Head of caudate nucleus (tissue), 42 donors: ENCODE measurements at regions not wholly inside any gene's neighbourhood (a gene's known extent, or its start where the extent isn't known, plus 50 kb on each side); places are given as distances from the start of the nearest gene placed in this dataset.
"Not testable (repeated sequence)": the region's sequence is repeated elsewhere in the genome, so short reads cannot be mapped to it uniquely, and the experiment has no call there.

Experiments
- DNase-seq, 42 donors: peaks; one replicate each; pipeline versions ENCODE4 v3.0.0 to v3.0.0-alpha.2; 2020 to 2021; ENCODE audit warnings: mixed read lengths in 7 of 42
- intact Hi-C: fragments of 100-400 bp; cut with DNase I; formaldehyde crosslinking; loops from one replicate; pipeline ENCODE4 v1.15.0; 2022

DNA sequence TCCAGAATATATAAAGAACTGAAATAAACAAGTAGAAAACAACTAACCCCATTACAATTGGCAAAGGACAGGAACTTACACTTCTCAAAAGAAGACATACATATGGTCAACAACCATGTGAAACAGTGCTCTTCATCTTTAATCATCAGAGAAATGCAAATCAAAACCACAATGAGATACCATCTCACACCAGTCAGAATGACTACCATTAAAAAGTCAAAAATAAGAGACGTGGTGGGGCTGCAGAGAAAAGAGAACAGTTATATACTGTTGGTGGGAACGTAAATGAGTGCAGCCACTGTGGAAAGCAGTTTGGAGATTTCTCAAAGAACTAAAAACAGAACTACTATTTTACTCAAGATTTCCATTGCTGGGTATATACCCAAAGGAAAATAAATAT is 1696.3 kb upstream of the TMEFF2 start:
- no peak for DNase-seq
- intact Hi-C loops = no loop called here

DNA sequence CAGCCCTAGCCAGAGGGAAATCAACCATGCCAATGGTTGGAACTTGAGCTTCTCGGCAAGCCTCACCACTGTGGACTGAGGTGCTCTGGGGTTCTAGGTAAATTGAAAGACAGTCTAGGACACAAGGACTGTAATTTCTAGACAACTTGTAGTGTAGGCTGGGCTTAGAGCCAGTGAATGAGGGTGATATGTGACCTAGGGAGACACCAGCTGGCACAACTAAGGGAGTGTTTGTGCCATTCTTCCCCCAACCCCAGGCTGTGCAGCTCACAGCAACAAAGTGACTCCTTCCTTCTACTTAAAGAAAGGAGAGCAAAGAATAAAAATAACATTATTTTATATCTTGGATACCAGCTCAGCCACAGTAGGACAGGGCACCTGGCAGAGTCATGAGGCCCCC is 1690.7 kb upstream of the TMEFF2 start:
- intact Hi-C loops = no loop called here

DNA sequence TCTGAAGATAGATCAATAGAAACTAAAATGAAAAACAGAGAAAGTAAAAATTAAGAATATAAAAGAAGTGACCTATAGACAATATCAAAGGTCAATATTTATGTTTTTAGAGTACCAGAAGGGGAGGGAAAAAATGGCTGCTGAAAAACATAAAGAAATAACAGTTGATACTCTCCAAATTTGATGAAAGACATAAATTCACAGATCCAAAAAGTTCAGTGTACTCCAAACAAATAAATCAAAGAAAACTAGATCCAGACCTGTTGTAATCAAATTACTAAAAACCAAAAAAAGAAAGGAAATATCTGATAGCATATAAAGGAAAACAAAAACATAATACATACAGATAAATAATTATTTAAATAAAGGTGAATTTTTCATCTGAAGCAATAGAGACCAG is 1689.1 kb upstream of the TMEFF2 start:
- DNase-seq = no peak
- intact Hi-C loops = no loop called here

More for the DNA sequence above, 1690.7 kb upstream of the TMEFF2 start:
- no peak for DNase-seq

GRCh38 chr2:193876980-193877379 is 1682.2 kb upstream of the TMEFF2 start:
- intact Hi-C loops = no loop called here
- no peak for DNase-seq

DNA sequence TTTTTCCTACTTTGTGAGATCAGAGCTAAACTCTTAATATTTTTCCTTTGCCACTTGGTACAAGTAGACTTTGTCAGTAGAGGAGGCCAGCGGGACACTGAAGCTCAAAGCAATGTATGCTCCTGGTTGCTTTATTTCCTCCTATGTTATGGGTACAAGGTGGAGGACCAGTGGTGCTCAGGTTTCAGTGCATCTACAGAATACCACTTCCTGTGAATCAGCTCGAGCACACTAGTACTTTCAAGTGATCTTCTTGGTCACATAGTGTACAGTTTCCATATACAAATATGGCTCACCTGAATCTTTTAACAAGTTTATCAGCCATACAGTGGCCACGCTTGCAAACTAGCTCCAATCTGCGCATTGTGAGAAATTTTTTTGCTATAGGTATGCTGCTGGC is 1674.8 kb upstream of the TMEFF2 start:
- DNase-seq = no peak
- intact Hi-C loops = no loop called here

DNA sequence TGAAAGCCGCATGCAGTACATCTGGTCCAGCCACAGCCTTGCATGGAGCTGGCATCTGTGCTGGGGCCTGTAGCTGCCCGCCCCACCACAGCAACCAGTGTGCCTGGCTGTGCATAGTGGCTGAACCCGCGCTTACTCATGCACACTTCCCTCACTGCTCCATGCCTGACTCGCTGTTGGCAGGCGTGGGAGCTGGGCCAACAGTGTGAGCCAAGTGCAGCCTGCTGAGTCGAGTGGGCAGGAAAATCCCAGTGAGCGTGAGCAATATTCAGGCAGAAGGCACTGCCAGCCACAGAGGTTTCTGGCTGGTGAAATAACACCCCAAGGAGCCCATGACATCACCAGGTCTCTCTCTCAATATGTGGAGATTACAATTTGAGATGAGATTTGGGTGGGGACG is 1674.1 kb upstream of the TMEFF2 start:
- intact Hi-C loops = no loop called here
- DNase-seq = peak in 3 of 42 donors; percentile 4 to 26 (median 14)

DNA sequence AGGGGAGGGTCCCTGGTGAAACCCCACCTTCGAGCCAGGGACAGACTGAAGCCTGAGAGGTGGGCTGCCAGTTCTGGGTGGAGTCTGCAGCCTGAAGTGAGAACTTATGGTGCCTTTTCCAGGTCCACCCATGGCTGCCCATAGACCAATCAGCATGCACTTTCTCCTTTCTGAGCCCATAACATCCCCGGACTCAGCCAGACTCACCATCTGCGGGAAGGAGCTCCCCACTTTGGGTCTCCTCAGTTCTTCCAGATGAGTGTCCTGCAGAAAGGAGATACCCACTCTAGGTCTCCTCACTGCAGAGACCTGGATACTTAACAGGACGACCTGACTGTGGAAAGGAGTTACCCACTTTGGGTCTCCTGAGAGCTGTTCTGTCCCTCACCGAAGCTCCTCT is 1673.4 kb upstream of the TMEFF2 start:
- DNase-seq = no peak
- intact Hi-C loops = no loop called here

GRCh38 chr2:193867454-193867853 is 1672.7 kb upstream of the TMEFF2 start:
- DNase-seq = no peak
- intact Hi-C loops = no loop called here

- no peak for DNase-seq
- intact Hi-C loops = no loop called here
These were observed 1666.8 kb upstream of the TMEFF2 start for GRCh38 chr2:193861557-193861956.

DNA sequence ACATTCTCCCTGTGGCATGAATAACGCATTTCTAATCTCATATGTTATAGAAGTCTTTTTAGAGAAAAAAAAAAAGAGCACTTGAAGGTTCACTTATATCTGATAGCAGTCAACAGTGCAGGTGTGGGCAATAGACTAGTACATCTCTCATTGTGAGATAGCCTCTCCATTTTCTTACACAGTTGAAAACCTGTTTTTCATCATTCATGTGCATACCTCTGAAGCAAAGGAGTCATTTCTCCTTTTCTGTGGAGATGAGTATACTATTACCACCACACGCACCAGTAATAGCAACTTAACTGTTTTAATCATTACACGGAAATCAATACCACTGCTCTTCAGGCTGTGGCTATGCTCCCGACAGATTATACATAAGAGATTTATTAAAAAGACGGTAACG is 1653.3 kb upstream of the TMEFF2 start:
- no peak for DNase-seq
- intact Hi-C loops = no loop called here

DNA sequence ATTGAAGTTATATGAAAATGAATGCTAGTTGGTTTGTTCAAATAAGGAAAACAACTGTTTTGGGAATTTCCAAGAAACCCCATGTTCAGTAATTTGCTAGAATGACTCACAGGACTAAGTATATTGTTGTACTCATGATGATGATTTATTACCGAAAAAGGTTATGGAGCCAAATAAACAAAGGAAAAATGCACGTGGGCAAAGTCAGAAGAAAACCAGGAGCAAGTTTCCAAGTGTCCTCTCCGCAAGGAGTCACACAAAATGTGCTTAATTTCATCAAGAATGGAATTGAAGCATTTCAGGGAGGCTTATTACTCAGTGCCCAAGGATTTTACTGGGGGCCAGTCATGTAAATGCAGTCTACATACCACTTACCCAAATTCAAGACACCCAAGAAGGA is 1652.4 kb upstream of the TMEFF2 start:
- no peak for DNase-seq
- intact Hi-C loops = no loop called here

DNA sequence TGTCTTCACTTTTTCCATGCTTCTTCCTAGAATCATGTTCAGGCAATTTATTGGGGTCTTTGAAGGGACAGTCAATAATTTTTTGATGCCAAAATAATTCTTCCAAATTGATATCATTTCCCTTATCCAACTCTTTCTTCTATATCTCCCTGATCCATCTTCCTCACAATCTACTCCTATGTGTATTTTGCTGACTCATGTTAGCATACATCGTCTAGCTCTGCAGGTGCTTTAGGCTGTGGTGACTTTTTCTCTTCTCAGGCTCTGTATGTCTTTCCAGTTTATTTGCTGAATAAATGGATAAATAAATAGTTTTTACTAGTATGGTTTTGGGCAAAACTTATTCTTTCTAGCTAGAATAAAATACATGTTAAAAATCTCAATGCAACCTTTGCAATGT is 1650.9 kb upstream of the TMEFF2 start:
- intact Hi-C loops = no loop called here
- no peak for DNase-seq

GRCh38 chr2:193843675-193844074 is 1648.9 kb upstream of the TMEFF2 start:
- intact Hi-C loops = no loop called here

GRCh38 chr2:193841384-193842150 is 1646.8 kb upstream of the TMEFF2 start:
- intact Hi-C loops = no loop called here
- DNase-seq = no peak

More at GRCh38 chr2:193843675-193844074, 1648.9 kb upstream of the TMEFF2 start:
- no peak for DNase-seq

GRCh38 chr2:193837111-193837738 is 1642.5 kb upstream of the TMEFF2 start:
- no peak for DNase-seq
- intact Hi-C loops = no loop called here

- DNase-seq, intact Hi-C loops: not testable (repeated sequence)
These were observed 1641.8 kb upstream of the TMEFF2 start for GRCh38 chr2:193836424-193837006.

DNA sequence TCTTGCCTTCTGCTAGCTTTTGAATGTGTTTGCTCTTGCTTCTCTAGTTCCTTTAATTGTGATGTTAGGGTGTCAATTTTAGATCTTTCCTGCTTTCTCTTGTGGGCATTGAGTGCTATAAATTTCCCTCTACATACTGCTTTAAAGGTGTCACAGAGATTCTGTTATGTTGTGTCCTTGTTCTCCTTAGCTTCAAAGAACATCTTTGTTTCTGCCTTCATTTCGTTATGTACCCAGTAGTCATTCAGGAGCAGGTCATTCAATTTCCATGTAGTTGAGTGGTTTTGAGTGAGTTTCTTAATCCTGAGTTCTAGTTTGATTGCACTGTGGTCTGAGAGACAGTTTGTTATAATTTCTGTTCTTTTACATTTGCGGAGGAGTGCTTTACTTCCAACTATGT is 1639.2 kb upstream of the TMEFF2 start:
- DNase-seq, intact Hi-C loops: not testable (repeated sequence)

DNA sequence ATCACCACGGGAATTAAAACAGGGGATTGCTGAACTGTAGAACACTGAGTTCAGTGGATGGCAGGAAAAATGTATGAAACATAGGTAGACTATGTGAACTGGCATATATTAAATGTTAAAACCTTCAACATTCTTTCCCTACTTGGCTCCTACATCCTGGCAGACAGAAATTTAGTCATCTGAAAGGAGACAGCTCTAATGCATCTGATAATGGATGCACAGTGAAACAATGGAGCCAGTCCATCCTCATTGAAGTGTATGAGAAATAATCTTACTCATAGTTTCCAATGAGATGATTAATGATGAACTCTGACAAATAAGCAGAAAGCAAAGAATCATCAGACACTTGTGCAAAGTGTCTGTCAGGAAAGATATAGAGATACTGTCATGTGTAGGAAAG is 1629.7 kb upstream of the TMEFF2 start:
- intact Hi-C loops = no loop called here
- DNase-seq = no peak

DNA sequence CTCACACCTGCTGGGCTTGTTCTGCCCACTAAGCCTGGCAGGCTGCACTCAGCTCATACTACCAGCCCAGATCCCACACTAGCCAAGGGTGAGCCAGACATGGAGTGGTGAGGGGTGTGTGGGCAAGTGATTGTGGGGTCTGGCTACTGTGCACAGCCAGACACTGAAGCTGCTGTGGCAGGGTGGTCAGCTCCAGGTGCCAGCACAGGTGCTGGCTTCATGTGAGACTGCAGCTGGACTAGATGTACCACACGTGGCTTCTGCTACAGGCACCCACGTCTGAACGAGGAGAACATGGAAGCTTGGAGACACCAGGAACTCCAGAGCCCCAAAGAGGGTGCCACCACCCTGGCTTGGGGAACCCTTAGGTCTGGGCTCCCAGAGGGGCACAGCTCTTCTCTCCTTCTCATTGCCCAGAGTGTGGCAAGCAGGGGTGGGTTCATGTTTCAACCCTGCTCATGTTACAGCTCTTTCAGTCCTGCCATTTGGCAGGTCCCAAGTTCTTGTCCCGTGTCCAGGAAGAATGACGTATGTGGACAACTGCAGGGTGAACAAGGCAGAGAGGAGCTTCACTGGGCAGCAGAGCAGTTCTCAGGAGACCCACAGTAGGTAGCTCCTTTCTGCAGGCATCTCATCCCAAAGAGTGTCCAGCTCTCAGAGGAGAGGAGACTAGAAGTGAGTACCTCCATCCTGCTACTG is 1624.2 kb upstream of the TMEFF2 start:
- intact Hi-C loops = no loop called here
- DNase-seq = no peak

GRCh38 chr2:193816008-193816407 is 1621.3 kb upstream of the TMEFF2 start:
- DNase-seq = no peak
- intact Hi-C loops = no loop called here
